GM19324 (cell line): ENCODE measurements at regions not wholly inside any gene's neighbourhood (a gene's known extent, or its start where the extent isn't known, plus 50 kb on each side); places are given as distances from the start of the nearest gene placed in this dataset.

Experiments used
- ATAC-seq: cut with Tn5 transposase; IDR thresholded peaks from one replicate; pipeline ENCODE4 v1.9.1; 2021; ENCODE audit warnings: mild to moderate bottlenecking, moderate library complexity; ENCODE audit not compliant: unreplicated experiment, low FRiP score

DNA sequence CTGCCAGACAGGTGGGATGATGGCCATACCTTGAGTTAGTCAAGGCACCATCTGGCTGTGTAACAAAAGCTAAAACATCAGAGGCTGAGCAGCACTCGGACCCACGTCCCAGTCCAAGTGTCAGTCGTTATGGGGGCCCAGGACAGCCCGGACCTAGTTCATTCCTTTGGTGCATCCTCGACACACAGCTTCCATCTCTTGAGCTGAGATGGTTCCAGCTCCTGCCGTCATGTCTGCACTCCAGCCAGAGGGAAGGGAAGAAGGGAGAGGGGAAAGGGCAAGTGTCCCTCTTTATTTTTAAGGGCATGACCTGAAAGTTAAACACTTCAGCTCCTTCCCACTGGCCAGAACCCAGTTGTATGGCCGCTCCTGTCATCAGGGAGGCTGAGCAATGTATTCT is 218.0 kb downstream of the SEC14L1 start:
- ATAC-seq, result no peak

- ATAC-seq, result no peak
Measured at GRCh38 chr17:77359236-77359635, 218.5 kb downstream of the SEC14L1 start.

DNA sequence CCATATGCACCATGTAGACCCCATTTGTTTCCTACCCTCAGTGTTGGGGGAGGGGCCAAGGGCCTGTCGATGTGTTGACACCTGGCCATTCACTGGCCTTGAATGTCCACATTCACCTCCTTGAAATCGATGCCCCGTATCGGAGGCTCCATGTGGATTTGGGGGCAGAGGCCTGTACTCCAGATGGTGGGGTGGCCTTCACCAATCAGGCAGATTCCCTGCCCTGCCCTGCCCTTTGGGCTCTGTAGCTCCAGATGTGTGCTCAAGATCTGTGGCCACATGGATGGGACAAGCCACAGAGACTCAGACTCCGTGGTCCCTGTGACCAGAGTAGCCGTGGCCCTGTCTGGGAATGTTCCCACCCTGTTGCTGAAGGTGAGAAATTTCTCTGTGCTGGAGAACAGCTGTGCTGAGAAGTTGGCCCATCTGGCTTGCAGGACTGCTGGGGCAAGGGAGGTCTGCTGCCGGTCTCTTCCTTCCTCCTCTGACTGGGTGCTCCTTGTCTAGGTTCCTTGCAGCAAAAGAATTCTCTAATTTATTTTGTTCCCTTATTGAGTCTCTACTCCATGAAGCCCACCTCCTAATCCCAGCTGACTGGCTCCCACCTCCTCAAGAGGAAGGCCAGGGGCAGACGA is 221.3 kb downstream of the SEC14L1 start:
- ATAC-seq, result no peak

DNA sequence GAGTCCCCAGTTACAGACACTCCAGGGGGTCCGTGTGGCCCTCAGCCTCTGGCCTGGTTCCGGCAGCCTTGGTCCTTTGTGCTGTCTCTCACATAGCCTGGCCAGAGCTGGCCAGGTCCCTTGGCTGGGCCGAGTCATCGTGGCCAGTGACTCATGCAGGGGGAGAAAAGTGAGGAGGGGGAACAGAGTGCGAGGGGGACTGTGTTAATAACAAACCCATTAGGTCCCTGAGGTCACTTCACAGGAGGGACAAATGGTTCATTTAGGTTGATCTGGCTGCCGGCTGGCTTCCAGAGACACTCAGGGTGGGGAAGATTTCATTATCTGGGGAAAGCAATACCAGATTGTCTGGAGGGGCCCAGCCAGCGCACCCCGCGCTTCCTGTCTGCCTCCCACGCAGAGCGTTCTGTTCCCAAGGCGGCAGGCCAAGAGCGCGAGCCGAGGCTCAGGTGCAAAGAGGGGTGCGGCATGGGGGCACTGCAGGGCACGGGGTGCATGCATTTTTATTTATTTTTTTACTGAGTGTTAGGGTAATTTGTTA is 223.1 kb downstream of the SEC14L1 start:
- ATAC-seq, result no peak

DNA sequence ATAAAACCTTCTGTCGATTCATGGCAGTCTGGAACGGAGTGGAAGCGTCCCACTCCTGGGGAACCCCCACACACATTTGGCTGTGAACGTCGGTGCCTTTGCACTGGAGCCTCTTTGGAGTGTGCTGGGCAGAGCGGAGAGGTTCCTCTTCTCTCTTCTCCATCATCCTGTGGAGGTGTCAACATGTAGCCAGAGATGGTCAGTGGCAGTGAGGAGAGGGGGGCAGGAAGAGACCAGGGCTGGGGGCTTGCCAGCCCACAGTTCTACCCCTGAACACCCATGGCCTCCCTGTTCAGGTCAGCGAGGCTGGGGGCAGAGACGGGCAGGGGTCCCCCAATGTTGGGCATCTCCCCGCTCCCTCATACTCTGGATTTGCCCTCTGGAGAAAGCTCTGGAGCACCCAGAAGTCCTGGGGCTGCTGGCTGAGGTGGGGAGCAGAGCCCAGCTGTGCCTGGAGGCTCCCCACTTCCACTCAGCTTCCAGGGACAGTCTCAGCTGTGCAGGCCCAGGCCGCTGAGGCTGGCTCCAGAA is 223.7 kb downstream of the SEC14L1 start:
- no peak for ATAC-seq

DNA sequence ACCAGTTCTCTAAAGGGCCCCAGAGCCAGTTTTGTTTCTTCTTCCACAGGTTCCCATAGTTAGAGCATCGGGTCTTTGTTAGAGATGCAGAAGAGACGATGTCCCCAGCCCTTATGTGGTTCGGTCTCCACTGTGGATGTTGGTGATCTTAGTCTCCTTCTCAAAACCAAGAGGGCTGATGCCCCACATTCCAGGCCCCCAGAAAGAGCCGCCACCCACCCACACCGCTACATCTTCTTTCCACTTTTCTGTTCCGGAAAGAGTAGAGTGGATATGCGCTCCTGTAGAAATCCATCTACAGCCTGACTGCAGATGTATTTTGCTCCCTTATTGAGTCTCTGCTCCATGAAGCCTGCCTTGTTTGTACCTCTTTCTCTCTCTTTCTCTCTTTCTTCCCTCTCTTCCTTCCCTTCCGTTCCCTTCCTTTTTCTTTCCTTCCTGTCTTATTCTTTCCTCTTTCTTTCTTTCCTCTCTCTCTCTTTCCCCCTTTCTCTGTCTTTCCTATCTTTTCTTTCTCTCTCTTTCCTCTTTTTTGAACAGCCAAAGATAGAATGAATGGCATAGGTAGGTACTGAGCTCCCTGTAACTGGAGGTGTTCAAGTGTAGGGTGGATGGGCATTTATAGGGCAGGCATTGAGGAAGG is 224.3 kb downstream of the SEC14L1 start:
- no peak for ATAC-seq

- no peak for ATAC-seq
Measured at GRCh38 chr17:77365584-77366186, 224.9 kb downstream of the SEC14L1 start.

DNA sequence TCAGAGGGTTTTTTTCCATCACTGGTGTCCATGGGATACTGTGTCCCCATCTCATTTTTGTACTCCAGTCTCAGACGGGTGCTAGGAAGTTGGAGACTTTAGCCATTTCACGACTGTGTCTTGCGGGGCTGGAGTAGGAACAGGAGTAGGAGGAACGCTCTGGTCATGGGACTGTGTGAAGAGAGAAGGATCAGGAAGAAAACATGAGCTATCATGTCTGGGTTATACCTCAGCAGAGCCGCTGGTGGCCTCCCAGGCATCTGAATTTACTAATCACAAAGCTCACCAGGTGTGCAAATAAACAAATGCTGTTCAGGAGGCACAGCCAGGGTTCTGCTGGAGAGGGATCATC is 225.4 kb downstream of the SEC14L1 start:
- ATAC-seq, result no peak

- no peak for ATAC-seq
Measured at GRCh38 chr17:77366558-77367245, 225.9 kb downstream of the SEC14L1 start.

- ATAC-seq, result no peak
Measured at GRCh38 chr17:77369544-77369971, 228.8 kb downstream of the SEC14L1 start.

DNA sequence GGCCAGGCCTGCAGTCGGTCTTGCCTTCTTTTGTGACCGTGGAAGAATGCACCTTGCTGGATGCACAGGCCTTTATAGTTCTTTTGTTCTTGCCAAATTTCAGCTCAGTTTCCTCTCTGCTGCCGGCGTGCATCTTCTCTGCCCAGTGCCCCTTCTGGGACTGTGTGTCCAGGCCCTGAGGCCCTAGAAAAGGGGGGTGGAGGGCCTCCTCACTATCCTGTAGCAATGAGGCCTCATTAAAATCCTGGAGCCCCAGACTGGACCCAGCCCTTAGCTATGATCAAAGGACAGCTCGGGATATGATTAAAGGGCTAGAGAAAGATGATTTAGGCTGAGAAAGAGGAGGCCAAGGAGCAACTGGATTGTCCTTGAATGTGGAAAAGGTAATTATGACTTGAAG is 229.8 kb downstream of the SEC14L1 start:
- ATAC-seq, result no peak

DNA sequence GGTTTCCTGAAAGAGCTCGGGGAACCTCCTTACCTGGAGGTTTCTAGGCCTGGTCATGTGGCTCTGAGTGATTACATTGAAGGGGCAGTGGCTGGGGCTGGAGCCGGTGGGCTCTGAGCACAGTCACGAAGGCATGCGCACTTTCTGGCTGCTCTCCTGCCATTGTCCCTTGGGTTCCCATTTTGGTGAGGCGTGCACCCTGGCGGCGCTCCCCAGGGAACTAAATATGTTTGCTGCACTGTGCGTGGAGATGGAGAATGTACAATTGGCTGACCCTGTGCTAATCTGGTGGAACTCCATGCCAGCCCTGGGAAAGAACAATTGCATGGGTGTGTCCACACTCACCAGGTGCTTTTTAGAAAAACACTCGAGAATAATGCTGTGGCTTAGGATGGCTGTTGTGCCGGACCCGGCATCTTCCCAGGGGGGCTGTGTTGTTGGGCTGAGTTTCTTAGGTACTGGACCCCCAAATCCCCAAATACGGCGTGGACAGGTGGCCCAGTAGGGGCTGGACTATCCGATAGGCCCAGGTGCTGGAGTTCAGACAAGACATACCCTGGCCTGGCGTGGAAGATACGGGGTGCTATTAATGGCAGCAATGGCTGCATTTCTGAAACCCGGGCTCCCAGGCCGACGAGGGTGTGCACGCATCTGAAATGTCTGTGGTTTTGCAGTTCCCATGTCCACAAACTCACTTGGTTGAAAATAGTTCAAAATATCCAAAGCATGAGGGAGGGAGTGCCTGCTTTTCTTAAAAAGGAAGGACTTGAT is 230.5 kb downstream of the SEC14L1 start:
- no peak for ATAC-seq

DNA sequence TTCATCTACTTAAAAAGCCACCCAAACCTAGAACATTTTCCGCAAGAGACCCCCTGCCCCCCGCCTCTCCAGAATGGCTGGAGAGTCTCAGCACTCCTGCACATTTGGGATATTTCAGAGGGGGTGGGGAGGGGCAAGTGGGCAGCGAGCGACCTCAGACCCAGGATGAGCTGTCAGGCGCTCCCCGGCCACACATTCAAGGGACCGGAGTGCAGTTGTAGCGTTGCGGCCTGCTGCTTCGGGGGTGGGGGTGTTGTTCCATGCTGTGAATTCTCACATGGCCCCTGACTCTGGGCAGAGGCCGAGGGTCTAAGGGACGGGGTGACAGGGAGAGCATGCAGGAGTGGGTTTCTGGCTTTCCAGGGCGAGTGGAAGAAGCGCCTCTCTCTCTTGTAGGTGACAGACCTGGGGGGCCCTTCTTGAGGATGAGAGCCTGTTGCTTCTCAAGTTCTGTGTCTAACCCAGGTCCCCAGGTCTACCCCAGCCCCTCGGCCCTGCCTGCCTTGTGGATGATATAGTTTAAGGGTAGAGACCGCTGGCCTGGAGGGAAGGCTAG is 231.2 kb downstream of the SEC14L1 start:
- no peak for ATAC-seq

DNA sequence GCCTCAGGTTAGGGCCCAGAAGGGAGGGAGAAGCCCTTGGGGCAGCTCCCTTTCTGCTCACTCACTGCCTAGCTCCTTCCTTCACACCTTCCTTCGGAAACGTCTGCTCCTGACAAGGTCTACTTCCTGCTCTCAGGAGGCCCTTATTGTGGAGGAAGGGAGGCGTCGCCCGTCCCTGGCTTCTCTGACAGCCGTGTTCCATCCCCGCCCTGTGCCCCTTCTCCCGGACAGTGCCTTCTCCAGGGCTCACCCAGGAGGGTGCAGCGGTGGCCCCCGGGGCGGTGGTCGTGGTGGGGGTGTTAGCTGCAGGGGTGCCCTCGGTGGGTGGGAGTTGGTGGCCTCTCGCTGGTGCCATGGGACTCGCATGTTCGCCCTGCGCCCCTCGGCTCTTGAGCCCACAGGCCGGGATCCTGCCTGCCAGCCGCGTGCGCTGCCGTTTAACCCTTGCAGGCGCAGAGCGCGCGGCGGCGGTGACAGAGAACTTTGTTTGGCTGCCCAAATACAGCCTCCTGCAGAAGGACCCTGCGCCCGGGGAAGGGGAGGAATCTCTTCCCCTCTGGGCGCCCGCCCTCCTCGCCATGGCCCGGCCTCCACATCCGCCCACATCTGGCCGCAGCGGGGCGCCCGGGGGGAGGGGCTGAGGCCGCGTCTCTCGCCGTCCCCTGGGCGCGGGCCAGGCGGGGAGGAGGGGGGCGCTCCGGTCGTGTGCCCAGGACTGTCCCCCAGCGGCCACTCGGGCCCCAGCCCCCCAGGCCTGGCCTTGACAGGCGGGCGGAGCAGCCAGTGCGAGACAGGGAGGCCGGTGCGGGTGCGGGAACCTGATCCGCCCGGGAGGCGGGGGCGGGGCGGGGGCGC is 231.9 kb downstream of the SEC14L1 start:
- peak; percentile 56 for ATAC-seq

DNA sequence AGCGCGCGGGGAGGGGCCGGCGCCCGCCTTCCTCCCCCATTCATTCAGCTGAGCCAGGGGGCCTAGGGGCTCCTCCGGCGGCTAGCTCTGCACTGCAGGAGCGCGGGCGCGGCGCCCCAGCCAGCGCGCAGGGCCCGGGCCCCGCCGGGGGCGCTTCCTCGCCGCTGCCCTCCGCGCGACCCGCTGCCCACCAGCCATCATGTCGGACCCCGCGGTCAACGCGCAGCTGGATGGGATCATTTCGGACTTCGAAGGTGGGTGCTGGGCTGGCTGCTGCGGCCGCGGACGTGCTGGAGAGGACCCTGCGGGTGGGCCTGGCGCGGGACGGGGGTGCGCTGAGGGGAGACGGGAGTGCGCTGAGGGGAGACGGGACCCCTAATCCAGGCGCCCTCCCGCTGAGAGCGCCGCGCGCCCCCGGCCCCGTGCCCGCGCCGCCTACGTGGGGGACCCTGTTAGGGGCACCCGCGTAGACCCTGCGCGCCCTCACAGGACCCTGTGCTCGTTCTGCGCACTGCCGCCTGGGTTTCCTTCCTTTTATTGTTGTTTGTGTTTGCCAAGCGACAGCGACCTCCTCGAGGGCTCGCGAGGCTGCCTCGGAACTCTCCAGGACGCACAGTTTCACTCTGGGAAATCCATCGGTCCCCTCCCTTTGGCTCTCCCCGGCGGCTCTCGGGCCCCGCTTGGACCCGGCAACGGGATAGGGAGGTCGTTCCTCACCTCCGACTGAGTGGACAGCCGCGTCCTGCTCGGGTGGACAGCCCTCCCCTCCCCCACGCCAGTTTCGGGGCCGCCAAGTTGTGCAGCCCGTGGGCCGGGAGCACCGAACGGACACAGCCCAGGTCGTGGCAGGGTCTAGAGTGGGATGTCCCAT is 232.8 kb downstream of the SEC14L1 start:
- no peak for ATAC-seq

- no peak for ATAC-seq
Measured at GRCh38 chr17:77374170-77374936, 233.6 kb downstream of the SEC14L1 start.

DNA sequence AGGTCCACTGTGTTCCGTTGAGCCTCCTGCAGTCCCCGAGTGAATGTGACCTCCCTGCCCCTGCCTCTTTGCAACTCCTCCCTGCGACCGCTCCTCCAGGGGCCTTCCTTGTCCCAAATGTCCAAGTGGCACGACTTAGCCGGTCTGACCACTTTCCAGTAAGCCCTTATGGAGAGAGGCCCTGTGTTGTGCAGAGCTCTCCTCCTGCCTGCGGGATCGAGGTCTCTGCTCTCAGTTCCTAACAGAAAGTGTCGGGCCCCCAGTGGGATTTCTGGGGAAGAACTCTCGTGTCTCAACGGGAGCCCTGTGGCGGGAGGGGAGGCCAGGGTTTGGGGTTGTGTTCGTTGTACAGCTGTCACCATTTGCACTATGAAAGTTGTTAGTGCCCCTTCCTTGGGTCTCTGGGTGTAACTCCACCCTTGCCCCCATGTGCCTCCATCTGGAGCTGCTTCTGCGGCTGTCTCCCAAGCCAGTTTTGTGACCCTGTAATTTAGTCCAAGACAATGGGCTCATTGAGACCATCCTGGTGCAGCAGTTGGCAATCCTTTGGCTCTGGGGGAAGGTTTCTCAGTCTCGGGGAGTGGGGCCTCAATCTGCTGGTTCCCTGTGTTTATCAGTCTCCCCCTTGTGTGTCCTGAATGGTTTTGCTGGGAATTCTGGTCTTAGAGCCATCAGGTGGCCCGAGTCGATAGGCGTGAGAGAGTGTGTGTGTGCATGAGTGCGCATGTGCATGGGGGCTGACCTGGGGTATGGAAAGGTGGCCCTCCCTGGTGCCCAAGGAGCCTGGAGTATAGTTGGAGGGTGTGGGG is 234.5 kb downstream of the SEC14L1 start:
- no peak for ATAC-seq
